Left ventricle myocardium inferior (tissue), 1 donor: ENCODE measurements at regions not wholly inside any gene's neighbourhood (a gene's known extent, or its start where the extent isn't known, plus 50 kb on each side); places are given as distances from the start of the nearest gene placed in this dataset.

Experiments used
- DNase-seq: peaks from one replicate; pipeline ENCODE4 v3.0.0-alpha.2; 2020
- H3K27ac ChIP-seq: fragments of 200-600 bp; replicated peaks from 2 replicates; pipeline ENCODE4 v1.8.0; 2021
- H3K27me3 ChIP-seq: fragments of 200-600 bp; 2 replicates; pipeline ENCODE4 v1.8.0; 2021; ENCODE audit warnings: low read depth
- H3K36me3 ChIP-seq: fragments of 200-600 bp; 2 replicates; pipeline ENCODE4 v1.8.0; 2021
- H3K4me1 ChIP-seq: fragments of 200-600 bp; 2 replicates; pipeline ENCODE4 v1.8.0; 2021
- H3K4me3 ChIP-seq: fragments of 200-600 bp; 2 replicates; pipeline ENCODE4 v1.8.0; 2021; ENCODE audit warnings: mild to moderate bottlenecking, moderate library complexity
- H3K9me3 ChIP-seq: fragments of 200-600 bp; replicated peaks from 2 replicates; pipeline ENCODE4 v1.8.0; 2021
- intact Hi-C: fragments of 100-400 bp; cut with micrococcal nuclease; formaldehyde crosslinking; loops from one replicate; pipeline ENCODE4 v1.11.0; 2022
- TF ChIP-seq, protein P1 (sequence below): fragments of 200-600 bp; IDR thresholded peaks from 2 replicates; pipeline ENCODE4 v1.8.0; 2021; ENCODE audit warnings: antibody characterized with exemption, mild to moderate bottlenecking, borderline replicate concordance
- donor health status: DM: no; HTN: yes; CAD: no; lungs with severe emphysema.

DNA sequence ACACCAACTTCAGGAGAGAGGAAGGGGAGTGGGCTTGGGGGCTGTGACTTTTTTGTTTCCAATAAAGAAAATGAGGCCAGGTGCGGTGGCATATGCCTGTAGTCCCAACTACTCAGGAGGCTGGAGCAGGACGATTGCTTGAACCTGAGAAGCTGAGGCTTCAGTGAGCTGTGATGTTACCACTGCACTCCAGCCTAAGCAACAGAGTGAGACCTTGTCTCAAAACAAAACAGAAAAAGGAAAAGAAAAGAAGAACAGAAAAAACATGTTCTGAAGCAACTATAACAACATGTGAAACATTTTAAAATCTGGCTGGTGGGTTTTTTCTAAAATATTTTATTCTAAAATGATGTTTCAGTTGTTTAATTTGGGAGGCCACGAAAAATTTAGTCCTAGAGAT lies 554.0 kb upstream of the ZFHX3 start:
- no peak for DNase-seq
- no peak overlapping the region for H3K27ac ChIP-seq
- no peaks in the 10 kb centered on the region for H3K36me3 ChIP-seq
- no peak overlapping the region for H3K4me3 ChIP-seq
- H3K9me3 ChIP-seq: no peaks in the 10 kb centered on the region
- H3K4me1 ChIP-seq: no peaks in the 10 kb centered on the region
- H3K27me3 ChIP-seq: peaks cover 10% of the 10 kb centered on the region
- TF ChIP-seq, protein P1, sequence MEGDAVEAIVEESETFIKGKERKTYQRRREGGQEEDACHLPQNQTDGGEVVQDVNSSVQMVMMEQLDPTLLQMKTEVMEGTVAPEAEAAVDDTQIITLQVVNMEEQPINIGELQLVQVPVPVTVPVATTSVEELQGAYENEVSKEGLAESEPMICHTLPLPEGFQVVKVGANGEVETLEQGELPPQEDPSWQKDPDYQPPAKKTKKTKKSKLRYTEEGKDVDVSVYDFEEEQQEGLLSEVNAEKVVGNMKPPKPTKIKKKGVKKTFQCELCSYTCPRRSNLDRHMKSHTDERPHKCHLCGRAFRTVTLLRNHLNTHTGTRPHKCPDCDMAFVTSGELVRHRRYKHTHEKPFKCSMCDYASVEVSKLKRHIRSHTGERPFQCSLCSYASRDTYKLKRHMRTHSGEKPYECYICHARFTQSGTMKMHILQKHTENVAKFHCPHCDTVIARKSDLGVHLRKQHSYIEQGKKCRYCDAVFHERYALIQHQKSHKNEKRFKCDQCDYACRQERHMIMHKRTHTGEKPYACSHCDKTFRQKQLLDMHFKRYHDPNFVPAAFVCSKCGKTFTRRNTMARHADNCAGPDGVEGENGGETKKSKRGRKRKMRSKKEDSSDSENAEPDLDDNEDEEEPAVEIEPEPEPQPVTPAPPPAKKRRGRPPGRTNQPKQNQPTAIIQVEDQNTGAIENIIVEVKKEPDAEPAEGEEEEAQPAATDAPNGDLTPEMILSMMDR: no peak
- intact Hi-C loops: no loop called here

DNA sequence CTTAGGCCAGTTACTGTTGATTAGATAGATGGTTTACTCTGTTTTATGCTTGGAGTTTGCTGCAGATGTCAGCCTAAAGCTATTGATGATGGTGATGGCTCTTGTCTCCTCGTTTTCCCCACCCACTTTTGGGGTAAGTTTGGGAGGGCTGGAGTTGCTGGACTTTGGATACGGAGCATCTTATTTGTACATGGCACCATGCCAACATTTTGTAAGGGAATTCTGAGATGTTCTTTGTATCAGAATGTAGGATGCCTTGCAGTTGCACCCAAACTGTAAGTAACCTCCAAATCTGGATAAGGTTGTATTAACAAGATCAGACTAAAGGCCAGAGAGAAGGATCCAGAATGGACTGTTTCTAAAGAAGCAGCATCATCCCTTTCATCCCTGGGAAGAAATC lies 551.9 kb upstream of the ZFHX3 start:
- intact Hi-C loops: no loop called here
- TF ChIP-seq, protein P1: no peak
- no peaks in the 10 kb centered on the region for H3K36me3 ChIP-seq
- no peak for DNase-seq
- no peaks in the 10 kb centered on the region for H3K9me3 ChIP-seq
- H3K27me3 ChIP-seq: peaks cover 4% of the 10 kb centered on the region
- H3K4me1 ChIP-seq: no peaks in the 10 kb centered on the region
- H3K27ac ChIP-seq: no peak overlapping the region
- H3K4me3 ChIP-seq: no peak overlapping the region

DNA sequence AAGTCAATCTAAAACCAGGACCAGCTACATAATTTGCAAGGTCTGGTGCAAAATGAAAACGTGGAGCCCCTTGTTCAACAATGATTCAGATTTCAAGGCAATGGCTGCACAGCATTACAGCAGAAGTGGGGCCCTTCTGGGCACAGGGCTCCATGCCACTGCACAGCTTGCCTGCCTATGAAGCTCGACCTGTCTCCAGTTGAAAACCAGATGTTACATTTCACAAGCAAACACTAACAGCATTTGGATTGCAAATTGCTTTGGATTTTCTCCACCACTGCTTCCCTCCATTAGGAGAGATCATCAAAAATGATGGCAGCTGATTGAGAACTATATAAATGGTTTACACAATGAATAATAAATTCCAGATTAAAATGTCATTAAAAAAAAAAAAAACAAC lies 551.4 kb upstream of the ZFHX3 start:
- Histone ChIP-seq H3K27ac (no peak overlapping the region), H3K4me3 (no peak overlapping the region), H3K27me3 (peaks cover 1% of the 10 kb centered on the region), H3K4me1 (no peaks in the 10 kb centered on the region), H3K36me3 (no peaks in the 10 kb centered on the region), H3K9me3 (no peaks in the 10 kb centered on the region)
- TF ChIP-seq, protein P1: no peak
- DNase-seq: no peak
- intact Hi-C loops: no loop called here

DNA sequence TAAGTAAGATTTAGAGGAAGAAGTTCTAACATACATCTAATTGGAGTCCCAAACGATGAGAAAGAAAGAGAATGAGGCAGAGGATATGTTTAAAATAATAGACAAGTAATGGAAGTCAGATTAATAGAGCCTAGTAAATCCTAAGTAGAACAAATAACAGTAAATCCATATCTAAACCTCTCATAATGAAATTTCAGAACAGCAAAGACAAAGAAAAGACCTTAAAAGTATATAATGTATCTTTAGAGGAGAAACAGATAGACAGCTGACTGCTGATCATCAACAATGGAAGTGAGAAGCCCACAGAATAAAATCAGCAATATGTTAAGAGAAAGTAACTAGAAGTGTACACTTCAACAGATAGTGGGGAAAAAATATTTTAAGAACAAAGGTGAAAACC lies 536.2 kb upstream of the ZFHX3 start:
- intact Hi-C loops: no loop called here
- Histone ChIP-seq H3K36me3 (no peaks in the 10 kb centered on the region), H3K27me3 (no peaks in the 10 kb centered on the region), H3K4me1 (no peaks in the 10 kb centered on the region), H3K4me3 (no peak overlapping the region), H3K27ac (no peak overlapping the region), H3K9me3 (peaks cover 24% of the 10 kb centered on the region)
- no peak for DNase-seq
- TF ChIP-seq, protein P1: no peak

DNA sequence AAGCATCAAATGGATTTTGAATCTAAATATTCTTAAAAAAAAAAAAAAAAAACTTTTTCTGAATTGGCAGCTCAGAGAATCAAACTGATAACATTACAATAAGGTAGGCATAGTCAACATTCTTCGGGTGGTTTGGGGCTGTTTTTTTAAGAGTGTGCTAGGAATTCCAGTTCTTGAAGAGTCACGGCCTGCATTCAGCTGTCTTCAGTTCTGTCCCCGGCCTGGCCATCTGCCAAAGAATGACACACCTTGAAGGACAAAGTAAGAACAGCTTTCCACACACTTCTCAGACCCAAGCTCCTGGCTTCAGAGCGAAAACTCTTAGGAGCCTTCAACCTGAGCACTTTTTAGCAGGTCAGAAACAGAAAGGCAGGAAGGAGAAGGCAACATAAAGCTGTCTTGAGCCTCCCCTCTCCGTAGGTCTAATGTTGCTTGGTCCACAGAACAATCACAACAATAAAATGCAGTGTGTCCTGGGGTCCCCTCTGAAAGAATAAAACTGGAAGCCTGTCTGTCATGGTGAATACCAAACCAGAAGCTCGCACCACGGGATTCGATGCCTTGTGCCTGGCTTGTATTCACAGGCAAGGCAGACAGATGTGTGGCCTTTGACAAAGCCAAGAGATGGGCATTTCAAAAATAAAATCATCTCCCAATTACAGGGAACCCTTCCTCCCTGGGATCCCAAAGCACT lies 524.4 kb upstream of the ZFHX3 start:
- peak; percentile 48 for DNase-seq
- Histone ChIP-seq H3K9me3 (no peaks in the 10 kb centered on the region), H3K27ac (no peak overlapping the region), H3K36me3 (no peaks in the 10 kb centered on the region), H3K4me1 (peaks cover 6% of the 10 kb centered on the region), H3K4me3 (no peak overlapping the region), H3K27me3 (peaks cover 39% of the 10 kb centered on the region)
- intact Hi-C loops: no loop called here
- TF ChIP-seq, protein P1: no peak
